HG03135 (cell line): ENCODE measurements at regions not wholly inside any gene's neighbourhood (a gene's known extent, or its start where the extent isn't known, plus 50 kb on each side); places are given as distances from the start of the nearest gene placed in this dataset.
"Not testable (repeated sequence)": the region's sequence is repeated elsewhere in the genome, so short reads cannot be mapped to it uniquely, and the experiment has no call there.

Source experiments
- ATAC-seq: cut with Tn5 transposase; IDR thresholded peaks from one replicate; pipeline ENCODE4 v1.9.1; 2021; ENCODE audit warnings: mild to moderate bottlenecking, moderate library complexity; ENCODE audit not compliant: unreplicated experiment

DNA sequence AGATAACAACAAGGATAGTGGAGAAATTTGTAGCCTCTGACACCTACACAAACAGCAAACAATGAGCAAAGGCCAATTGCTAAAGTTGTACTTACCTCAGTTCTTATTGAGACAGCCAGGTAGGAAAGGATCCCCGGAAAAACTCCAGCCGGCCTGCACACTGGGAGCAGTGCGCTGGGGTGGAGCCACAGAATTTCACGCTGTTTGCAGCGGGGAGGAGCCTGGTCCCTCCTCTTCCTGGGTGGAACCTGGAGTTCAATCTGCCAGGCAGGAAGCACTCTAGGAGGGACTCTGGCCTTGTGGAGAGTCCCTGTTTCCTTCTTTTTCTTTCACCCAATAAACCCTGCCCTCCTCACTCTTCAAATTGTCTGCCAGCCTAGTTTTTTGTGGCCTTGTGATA, 382.6 kb upstream of the TGIF2LX start:
- not testable (repeated sequence) for ATAC-seq

GRCh38 chrX:89557146-89557545, 364.6 kb upstream of the TGIF2LX start:
- ATAC-seq: not testable (repeated sequence)

DNA sequence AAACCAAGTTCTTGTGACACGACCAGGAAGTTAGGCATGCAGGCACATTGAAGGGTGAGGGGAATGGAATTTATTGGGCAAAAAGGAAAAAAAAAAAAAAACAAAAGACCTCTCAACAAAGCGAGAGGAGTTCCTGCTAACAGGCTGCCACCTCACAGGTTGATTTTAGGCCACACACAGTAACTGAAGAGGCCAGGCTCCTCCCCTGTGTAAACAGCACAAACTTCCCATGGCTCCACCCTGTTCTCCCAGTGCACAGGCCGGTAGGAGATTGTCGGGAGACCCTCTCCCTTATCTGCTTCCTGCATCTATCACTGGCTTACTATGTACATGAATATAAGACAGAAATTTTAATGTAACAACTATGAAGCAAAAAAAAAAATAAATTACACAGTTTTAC, 359.6 kb upstream of the TGIF2LX start:
- not testable (repeated sequence) for ATAC-seq

- not testable (repeated sequence) for ATAC-seq
Observed at GRCh38 chrX:89563107-89563506, 358.6 kb upstream of the TGIF2LX start.

DNA sequence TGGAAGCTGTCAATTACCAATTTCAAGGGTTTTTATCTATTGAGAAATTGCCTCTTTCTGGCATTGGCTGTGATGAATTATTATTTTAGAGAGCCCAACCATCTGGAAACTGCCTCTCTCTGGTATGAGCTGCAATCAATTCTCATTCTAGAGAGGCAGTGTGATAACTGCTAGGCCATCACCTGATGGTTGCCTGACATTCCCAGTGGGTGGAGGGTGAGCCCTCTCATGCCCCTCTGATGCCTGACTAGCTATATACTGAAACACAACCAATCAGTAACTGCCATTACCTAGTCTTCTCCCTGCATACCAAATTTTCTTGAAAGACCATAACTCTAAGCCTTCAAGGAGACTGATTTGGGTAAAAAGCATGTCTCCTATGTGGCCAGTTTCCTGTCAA, 353.9 kb upstream of the TGIF2LX start:
- ATAC-seq: not testable (repeated sequence)

DNA sequence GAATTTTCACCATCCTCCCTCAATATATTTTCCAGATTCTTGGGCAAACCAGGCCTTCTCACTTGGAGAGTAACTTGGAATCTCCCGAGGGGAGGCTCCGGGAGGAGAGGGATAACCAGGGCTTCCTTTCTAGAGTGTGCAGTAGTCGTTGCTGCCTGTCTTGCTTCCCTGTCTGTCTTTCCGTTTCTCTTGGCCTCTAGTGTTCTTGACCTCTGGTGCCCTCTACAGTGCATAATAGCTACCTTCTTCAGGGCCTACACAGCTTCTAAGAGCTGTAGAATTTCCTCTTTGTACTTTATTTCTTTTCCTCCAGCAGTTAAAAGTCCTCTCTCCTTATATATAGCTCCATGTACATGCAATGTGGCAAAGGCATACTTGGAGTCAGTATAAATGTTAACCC, 339.8 kb upstream of the TGIF2LX start:
- not testable (repeated sequence) for ATAC-seq

- ATAC-seq: not testable (repeated sequence)
Observed at GRCh38 chrX:89631858-89632257, 289.9 kb upstream of the TGIF2LX start.

DNA sequence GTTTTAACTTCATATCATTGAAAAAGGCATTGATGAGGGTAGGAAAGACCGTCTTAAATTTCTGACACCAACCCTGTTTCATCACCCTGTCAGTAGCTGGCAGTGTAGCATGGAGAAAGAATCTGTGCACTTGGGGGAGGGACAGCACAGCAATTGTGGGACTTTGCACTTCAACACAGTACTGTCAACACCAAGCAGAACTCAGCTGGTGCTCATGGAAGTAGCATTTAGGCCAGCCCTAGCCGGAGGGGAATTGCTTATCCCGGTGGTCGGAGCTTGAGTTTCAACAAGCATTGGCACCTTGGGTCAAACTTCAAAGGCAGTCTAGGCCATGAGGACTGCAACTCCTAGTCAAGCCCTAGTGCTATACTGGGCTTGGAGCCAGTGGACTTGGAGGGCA, 285.8 kb upstream of the TGIF2LX start:
- not testable (repeated sequence) for ATAC-seq

DNA sequence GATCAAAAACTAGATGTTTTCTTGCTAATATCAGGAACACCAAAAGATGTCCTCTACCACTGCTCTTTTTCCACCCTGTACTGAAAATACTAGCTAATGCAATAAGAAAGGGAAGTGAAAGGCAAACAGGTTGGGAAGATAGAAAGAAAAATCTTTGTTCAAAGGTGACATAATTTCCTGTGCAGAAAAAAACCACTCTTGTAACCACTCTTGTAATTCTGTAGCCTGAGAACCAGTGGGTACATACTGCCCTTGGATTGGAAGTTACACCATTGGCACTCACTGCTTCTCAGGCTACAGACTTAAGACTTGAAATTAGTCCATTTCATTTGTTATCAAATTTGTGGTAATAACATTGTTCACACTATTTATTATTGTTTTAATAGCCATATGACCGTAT, 263.0 kb upstream of the TGIF2LX start:
- ATAC-seq: not testable (repeated sequence)

DNA sequence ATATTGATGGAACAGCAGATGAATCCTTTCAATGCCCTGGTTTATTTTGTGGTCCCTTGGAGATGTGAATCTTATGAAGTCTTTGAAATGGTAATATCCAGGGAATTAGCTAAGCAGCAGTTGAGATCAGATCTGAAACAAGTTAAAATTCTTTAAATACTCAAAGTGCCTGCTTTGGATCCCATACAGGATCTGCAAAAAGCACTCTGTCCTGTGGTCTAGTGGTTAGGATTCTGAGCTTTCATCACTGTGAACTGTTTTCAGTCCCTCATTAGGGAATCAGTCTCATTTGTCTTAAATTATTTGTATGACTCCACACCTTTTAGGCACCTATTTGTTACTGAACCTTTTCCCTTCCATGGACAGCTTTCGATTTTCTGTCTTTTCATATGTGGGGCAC, 215.2 kb upstream of the TGIF2LX start:
- ATAC-seq: not testable (repeated sequence)

DNA sequence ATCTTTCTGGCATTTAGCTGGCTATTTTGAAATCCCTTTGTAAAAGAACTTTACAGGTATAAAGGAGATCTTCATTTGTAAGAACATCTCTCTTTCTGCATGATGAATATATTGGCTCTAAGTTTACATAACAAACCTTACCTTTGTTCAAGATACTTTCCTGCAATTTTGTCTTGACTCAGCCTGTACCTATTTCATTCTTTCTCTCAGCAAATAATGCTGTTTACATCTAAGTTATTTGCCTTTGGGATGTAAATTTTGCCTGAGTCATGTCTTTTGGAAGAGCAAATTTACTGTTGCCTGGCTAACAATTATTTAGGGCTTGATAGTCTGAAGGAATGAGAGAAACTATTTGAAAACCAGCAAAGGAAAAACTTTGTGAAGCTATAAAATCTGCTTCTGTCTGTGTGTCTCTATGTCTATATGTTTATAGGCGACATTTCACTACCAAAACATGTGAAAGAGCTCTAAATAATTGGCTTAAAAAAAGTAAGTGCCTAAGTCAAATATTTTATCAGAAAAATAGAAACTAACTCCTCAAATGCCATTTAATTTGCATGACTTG, 214.3 kb upstream of the TGIF2LX start:
- ATAC-seq: not testable (repeated sequence)

DNA sequence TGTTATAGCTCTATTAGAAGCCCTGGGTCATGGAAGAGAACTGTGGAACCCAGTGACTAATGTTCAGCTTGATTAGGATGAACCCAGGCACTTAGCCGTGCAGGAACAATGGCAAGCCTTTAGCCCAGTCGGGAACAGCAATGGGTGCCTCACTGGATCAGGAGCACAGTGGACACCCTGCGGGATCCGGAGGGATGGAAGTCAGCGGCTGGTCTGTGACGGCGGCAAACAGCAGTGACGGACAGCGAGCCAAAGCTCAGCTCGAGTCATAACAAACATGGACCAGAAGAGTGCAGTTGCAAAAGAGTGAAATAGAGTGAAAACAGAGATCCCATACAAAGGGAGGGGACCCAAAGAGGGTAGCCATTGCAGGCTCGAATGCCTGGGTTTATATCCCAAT, 187.3 kb upstream of the TGIF2LX start:
- not testable (repeated sequence) for ATAC-seq

DNA sequence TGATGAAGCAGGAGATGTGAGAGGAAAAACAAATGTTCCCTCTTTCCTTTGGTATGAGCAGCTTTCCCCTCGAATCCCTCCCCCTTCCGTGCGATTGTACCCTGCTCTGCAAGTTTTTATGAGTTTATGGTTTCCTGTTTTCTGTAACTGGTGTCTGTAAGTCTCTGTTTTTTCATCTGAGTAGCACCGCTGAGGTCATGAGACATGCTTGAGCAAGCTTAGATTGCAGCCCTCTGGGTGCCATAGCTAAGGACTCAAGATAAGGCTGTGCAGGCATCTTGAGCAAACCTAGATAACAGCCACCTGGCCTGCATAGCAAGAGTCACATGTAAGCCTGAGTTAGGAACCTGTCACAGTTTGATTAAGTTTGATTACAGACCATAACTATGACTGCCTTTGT, 165.2 kb upstream of the TGIF2LX start:
- not testable (repeated sequence) for ATAC-seq

DNA sequence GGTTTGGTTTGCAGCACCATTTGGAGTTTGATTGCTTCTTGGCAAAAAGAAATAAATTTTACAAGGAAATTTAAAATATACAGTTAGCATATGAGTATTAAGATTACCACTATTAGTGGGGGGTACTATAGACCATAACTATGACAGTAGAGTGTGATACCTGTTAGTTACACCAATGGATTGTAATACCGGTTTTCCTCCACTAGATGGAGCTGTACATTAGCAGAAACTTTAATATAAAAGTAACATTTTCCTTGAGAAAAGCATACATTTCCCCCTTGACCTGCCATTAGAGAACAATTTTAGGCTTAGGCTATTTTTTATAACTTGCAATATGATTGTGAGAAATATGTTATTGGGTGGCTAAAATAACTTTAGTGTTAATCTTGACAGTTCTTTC, 163.9 kb upstream of the TGIF2LX start:
- not testable (repeated sequence) for ATAC-seq

DNA sequence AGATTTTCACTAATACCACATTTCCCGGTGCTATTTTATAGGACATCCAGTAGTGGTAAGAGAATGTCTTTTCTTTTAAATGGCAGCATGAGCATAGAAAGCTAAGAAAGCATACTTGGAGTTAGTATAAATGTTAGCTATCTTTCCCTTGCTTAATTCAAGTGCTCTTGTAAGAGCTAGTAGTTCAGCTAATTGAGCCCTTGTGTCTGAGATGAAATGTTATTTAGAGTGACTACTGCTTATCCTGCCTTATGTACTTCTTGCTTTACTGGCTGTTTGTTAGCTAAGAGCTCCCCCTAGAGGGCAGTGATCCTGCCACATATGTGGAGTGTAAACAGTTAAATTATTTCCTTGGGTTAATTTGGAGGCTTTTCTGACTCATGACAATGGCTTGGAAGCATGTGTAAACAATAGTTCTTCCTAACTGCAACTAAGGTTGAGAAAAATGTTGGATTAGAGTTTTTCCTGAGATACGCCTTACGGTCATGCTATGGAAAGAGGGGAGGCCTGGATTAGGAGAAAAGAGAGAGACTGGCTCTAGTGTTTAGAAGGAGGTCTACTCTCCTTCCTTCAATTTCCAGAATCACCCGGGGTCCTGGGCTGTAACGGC, 162.5 kb upstream of the TGIF2LX start:
- ATAC-seq: not testable (repeated sequence)

- not testable (repeated sequence) for ATAC-seq
Observed at GRCh38 chrX:89771639-89772038, 150.1 kb upstream of the TGIF2LX start.

DNA sequence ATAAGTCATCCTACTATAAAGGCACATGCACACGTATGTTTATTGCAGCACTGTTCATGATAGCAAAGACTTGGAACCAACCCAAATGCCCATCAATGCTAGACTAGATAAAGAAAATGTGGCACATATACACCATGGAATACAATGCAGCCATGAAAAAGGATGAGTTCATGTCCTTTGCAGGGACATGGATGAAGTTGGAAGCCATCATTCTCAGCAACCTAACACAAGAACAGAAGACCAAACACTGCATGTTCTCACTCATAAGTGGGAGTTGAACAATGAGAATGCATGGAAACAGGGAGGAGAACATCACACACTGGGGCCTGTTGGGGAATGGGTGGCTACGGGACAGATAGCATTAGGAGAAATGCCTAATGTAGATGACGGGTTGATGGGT, 110.3 kb upstream of the TGIF2LX start:
- not testable (repeated sequence) for ATAC-seq

DNA sequence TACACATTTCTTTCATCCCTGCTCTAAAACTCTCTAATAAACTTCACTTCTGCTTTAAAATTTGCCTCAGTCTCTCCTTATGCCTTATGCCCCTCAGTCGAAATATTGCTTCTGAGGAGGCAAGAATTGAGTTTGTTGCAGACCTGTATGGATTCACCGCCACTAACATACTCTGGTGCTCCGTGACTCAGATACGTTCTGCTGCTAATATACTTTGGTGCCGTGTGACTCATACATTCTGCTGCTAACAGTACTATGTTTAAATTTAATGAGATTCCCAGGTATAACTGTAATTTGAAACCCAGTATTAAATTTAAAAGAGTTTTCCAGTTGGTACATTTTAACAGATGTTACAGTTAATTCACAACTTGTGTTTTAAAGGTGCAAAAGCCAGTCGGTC, 82.0 kb upstream of the TGIF2LX start:
- ATAC-seq: not testable (repeated sequence)

DNA sequence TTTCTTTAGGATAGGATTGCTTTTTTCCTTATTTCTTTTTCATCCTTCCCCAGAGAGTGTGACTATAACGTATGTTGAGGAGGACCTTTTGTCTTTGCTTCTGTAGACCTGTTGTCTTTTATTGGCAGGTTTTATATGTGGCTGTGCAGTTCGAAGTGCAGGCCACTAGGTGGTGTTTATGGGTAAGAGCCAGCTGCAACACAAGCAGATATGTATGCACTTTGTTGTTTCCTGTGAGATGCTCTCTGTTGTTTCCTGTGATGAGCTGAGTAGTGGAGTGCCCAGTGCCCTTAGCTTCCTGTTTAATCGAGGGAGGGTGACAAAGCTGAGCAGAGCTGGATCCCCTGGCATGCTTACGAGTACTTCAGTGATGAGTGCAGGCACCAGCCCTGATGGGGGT, 50.0 kb upstream of the TGIF2LX start:
- peak; percentile 88 for ATAC-seq
